Keratinocyte (primary cell): ENCODE measurements at regions not wholly inside any gene's neighbourhood (a gene's known extent, or its start where the extent isn't known, plus 50 kb on each side); places are given as distances from the start of the nearest gene placed in this dataset.

Source experiments
- EZH2 ChIP-seq: IDR thresholded peaks from one replicate; pipeline ENCODE4 v1.6.1; 2012; ENCODE audit warnings: inconsistent platforms, mild to moderate bottlenecking, low read length, moderate library complexity
- TF ChIP-seq, protein P1 (sequence below), 3 experiments: IDR thresholded peaks in 1 of 3; conservative IDR thresholded peaks in 1 of 3; optimal IDR thresholded peaks in 1 of 3; 2 replicates in 2 of 3; 3 replicates in 1 of 3; pipeline versions ENCODE3 to v1.5.1; 2011; ENCODE audit warnings: low read length in 3 of 3, mild to moderate bottlenecking in 3 of 3, moderate library complexity in 2 of 3, control low read depth in 1 of 3, inconsistent platforms in 1 of 3; ENCODE audit not compliant: insufficient read depth in 2 of 3; ENCODE audit errors: extremely low read depth in 1 of 3

- no peak for TF ChIP-seq EZH2
- TF ChIP-seq, protein P1, sequence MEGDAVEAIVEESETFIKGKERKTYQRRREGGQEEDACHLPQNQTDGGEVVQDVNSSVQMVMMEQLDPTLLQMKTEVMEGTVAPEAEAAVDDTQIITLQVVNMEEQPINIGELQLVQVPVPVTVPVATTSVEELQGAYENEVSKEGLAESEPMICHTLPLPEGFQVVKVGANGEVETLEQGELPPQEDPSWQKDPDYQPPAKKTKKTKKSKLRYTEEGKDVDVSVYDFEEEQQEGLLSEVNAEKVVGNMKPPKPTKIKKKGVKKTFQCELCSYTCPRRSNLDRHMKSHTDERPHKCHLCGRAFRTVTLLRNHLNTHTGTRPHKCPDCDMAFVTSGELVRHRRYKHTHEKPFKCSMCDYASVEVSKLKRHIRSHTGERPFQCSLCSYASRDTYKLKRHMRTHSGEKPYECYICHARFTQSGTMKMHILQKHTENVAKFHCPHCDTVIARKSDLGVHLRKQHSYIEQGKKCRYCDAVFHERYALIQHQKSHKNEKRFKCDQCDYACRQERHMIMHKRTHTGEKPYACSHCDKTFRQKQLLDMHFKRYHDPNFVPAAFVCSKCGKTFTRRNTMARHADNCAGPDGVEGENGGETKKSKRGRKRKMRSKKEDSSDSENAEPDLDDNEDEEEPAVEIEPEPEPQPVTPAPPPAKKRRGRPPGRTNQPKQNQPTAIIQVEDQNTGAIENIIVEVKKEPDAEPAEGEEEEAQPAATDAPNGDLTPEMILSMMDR (optimal IDR thresholded peaks at IDR 0.05 in 1 of 3, IDR thresholded peaks at IDR 0.05 in 1 of 3, conservative IDR thresholded peaks at IDR 0.05 in 1 of 3; ENCODE audit: extremely low read depth in 1 of 3, insufficient read depth in 2 of 3, low read length in 3 of 3) = no peak
These were observed 50.3 kb upstream of the OTUD4 start for GRCh38 chr4:145230726-145231125.
